ENCODE measurements at regions not wholly inside any gene's neighbourhood (a gene's known extent, or its start where the extent isn't known, plus 50 kb on each side); places are given as distances from the start of the nearest gene placed in this dataset.
A peak's percentile ranks its signal among the peaks of the same experiment; 100 is the strongest.
"Not testable (repeated sequence)": the region's sequence is repeated elsewhere in the genome, so short reads cannot be mapped to it uniquely, and the experiment has no call there.

DNA sequence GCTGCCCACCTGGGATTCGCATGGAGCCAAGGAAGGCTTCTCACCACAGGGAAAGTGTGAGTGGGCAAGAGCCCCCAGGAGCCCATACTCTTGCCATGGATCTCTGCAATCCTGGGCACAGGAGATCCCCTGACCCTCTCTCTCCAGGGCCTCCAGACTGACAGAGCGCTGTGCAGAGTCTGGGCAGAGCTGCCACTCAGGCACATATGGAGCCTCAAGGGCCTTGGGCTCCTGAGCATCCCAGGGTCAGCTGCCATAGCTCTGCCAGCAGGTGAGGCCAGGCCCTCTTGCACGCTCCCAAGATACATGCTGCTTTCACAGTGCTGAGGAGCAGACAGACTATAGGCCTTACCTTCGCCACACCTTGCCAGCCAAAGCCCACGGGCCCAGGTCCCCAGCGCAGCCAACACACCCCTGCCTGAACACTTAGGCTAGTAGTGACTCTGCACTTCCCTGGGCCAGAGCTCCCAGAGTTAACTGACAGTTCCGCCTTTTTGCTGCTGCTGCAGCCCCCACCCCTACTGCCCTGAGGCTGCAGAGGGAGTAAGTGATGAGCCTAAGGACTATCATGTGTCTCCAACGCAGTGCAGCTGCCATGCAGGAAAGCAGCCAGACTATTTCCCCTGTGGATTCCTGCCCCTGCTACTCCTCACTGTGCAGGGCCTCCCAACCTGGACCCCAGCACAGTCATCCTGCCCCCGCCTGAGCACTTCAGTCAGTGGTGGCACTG is 323.2 kb downstream of the SPATA31A1 start:
- H3K27ac ChIP-seq (ENCODE audit: low read depth, low read length); H3K27me3 ChIP-seq (ENCODE audit: control insufficient read depth, insufficient read depth, low read length); H3K4me1 ChIP-seq (ENCODE audit: control insufficient read depth, insufficient read depth, low read length); H3K9ac ChIP-seq (ENCODE audit: low read depth, low read length); H3K36me3 ChIP-seq (ENCODE audit: control insufficient read depth, insufficient read depth, low read length); H3K4me3 ChIP-seq (ENCODE audit: low read depth, low read length); H3K9me3 ChIP-seq (ENCODE audit: control insufficient read depth, insufficient read depth, low read length): not testable (repeated sequence)

DNA sequence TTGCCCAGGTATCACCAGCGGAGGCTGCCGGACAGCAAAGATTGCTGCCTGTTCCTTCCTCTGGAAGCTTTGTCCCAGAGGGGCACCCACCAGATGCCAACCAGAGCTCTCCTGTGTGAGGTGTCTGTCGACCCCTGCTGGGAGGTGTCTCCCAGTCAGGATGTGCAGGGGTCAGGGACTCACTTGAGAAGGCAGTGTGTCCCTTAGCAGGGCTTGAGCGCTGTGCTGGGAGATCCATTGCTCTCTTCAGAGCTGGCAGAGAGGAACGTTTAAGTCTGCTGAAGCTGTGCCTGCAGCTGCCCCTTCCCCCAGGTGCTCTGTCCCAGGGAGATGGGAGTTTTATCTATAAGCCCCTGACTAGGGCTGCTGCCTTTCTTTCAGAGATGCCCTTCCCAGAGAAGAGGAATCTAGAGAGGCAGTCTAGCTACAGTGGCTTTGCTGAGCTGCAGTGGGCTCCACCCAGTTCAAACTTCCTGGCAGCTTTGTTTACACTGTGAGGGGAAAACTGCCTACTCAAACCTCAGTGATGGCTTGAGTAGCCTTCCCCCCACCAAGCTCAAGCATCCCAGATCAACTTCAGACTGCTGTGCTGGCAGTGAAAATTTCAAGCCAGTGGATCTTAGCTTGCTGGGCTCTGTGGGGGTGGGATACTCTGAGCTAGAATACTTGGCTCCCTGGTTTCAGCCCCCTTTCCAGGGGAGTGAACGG is 325.4 kb downstream of the SPATA31A1 start:
- H3K27ac ChIP-seq (ENCODE audit: low read depth, low read length); H3K36me3 ChIP-seq (ENCODE audit: control insufficient read depth, insufficient read depth, low read length); H3K4me1 ChIP-seq (ENCODE audit: control insufficient read depth, insufficient read depth, low read length); H3K9ac ChIP-seq (ENCODE audit: low read depth, low read length); H3K4me3 ChIP-seq (ENCODE audit: low read depth, low read length); H3K27me3 ChIP-seq (ENCODE audit: control insufficient read depth, insufficient read depth, low read length); H3K9me3 ChIP-seq (ENCODE audit: control insufficient read depth, insufficient read depth, low read length): not testable (repeated sequence)

DNA sequence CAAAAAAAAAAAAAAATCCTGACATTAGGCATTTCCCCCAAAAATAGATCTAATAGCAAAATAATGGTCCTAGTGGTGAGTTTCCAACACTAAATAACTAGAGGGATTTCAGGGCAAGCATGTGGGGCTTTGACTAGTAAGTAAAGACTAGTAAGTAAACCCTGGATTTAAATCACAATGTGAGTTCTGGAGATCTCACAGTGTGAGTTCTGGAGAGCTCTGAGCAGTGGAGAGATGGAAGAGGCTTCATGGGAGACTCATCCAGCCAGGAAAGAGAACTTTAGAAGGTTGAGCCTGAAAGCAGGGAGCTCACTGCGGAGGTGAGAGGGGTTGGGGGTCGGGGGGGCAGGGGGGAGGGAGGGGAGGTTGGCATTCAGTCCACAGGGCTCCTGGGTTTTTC is 373.4 kb downstream of the SPATA31A1 start:
- H3K9me3 ChIP-seq (ENCODE audit: control insufficient read depth, insufficient read depth, low read length); H3K9ac ChIP-seq (ENCODE audit: low read depth, low read length); H3K4me1 ChIP-seq (ENCODE audit: control insufficient read depth, insufficient read depth, low read length); H3K36me3 ChIP-seq (ENCODE audit: control insufficient read depth, insufficient read depth, low read length); H3K27ac ChIP-seq (ENCODE audit: low read depth, low read length); H3K4me3 ChIP-seq (ENCODE audit: low read depth, low read length); H3K27me3 ChIP-seq (ENCODE audit: control insufficient read depth, insufficient read depth, low read length): not testable (repeated sequence)

DNA sequence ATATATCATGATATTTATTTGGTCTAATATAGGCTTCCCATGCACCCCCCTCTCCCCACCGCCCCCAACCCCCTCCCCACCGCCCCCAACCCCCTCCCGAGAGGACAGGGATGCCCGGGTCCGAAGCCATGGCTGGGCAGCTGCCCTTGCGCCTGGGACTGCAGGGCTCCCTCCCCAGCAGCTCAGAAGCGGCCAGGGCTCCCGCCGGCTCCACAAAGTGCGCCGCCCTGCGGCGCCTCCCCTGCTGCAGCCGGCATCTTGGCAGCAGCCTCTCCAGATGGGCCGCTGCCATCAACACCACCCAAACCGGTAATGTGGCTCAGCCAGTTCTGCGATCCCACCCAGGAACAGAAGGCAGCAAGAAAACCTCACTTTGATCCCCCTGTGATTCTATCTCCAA is 389.4 kb downstream of the SPATA31A1 start:
- not testable (repeated sequence) for H3K27ac ChIP-seq (ENCODE audit: low read depth, low read length); H3K36me3 ChIP-seq (ENCODE audit: control insufficient read depth, insufficient read depth, low read length); H3K27me3 ChIP-seq (ENCODE audit: control insufficient read depth, insufficient read depth, low read length); H3K4me1 ChIP-seq (ENCODE audit: control insufficient read depth, insufficient read depth, low read length); H3K4me3 ChIP-seq (ENCODE audit: low read depth, low read length); H3K9me3 ChIP-seq (ENCODE audit: control insufficient read depth, insufficient read depth, low read length); H3K9ac ChIP-seq (ENCODE audit: low read depth, low read length)

DNA sequence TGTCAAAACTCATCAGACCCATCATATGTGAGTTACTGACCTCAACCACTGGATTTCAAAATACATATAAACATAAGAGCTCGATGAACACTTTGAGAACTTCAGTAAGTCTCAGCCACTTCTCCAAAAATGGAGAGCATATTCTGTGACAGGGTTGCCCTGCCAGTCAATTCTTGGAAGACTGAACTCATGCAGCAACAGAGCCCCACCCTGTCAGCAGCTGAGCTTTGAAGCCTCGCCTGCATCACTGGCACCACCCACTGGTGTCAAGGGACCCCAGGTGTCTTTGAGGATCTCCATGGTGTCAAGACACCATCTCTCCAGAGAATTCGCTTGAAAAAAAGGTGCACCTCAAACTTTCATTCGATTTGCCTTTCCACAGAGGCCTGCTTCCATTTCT is 420.1 kb downstream of the SPATA31A1 start:
- H3K27me3 ChIP-seq (ENCODE audit: control insufficient read depth, insufficient read depth, low read length); H3K4me3 ChIP-seq (ENCODE audit: low read depth, low read length); H3K9ac ChIP-seq (ENCODE audit: low read depth, low read length); H3K36me3 ChIP-seq (ENCODE audit: control insufficient read depth, insufficient read depth, low read length); H3K9me3 ChIP-seq (ENCODE audit: control insufficient read depth, insufficient read depth, low read length); H3K27ac ChIP-seq (ENCODE audit: low read depth, low read length); H3K4me1 ChIP-seq (ENCODE audit: control insufficient read depth, insufficient read depth, low read length): not testable (repeated sequence)

DNA sequence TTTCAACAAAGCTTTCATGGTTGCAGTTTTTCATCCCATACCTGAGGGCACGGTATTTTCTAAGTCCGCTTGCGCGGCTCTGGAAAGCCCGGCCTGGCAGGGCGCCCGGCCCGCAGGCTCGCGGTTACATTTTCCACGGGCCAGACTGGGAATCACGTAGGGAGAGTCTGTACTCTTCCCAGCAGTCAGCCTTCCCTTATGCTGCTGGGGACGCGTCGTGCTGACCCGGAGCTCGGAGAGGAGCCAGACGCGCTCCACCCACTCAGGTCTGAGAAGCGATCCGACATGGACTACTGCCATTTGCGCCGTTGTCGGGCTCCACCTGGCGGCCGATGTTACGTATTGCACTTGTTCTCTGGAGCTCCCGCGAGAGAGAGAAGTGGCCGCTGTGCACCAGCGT is 435.9 kb downstream of the SPATA31A1 start:
- not testable (repeated sequence) for H3K36me3 ChIP-seq (ENCODE audit: control insufficient read depth, insufficient read depth, low read length); H3K27ac ChIP-seq (ENCODE audit: low read depth, low read length); H3K27me3 ChIP-seq (ENCODE audit: control insufficient read depth, insufficient read depth, low read length); H3K4me1 ChIP-seq (ENCODE audit: control insufficient read depth, insufficient read depth, low read length); H3K9me3 ChIP-seq (ENCODE audit: control insufficient read depth, insufficient read depth, low read length); H3K9ac ChIP-seq (ENCODE audit: low read depth, low read length)
- H3K4me3 ChIP-seq (ENCODE audit: low read depth, low read length) = peak overlapping the region; percentile 54

DNA sequence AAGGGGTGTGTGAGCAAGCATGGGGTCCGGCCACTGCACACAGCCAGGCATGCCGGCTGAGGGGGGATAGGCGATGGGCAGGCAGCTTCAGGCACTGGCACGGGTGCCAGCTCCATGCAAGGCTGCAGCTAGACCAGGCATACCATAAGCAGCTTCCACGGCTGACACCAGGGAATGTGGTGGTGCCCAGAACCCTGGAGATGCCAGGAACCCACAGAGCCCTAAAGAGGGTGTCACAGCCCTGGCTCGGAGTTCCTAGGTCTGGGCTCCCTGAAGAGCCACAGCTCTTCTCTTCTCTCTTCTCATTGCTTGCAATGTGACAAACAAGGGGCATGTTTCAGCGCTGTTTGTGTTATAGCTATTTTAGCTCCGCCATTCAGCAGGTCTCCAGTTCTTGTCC is 442.5 kb downstream of the SPATA31A1 start:
- H3K27me3 ChIP-seq (ENCODE audit: control insufficient read depth, insufficient read depth, low read length); H3K9me3 ChIP-seq (ENCODE audit: control insufficient read depth, insufficient read depth, low read length); H3K4me1 ChIP-seq (ENCODE audit: control insufficient read depth, insufficient read depth, low read length); H3K9ac ChIP-seq (ENCODE audit: low read depth, low read length); H3K36me3 ChIP-seq (ENCODE audit: control insufficient read depth, insufficient read depth, low read length); H3K27ac ChIP-seq (ENCODE audit: low read depth, low read length); H3K4me3 ChIP-seq (ENCODE audit: low read depth, low read length): not testable (repeated sequence)

DNA sequence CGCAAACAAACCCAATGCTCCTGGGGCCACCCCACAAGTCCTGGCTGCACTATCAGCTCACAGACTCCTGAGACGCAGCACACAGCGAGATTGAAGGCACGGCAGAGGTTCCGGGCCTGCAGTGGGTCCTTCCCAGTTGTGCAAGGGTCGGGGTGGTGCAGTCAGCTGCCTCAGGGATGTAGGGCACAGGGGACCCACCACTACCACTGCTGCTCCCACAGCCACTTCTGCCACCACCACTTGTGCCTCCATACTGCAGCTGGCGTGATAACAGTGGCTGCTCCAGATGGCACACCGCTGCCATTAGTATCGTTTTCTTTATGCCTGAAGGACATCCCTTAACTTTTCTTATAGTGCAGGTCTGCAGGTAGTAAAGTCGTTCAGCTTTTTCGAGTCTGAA is 443.8 kb downstream of the SPATA31A1 start:
- H3K9me3 ChIP-seq (ENCODE audit: control insufficient read depth, insufficient read depth, low read length); H3K36me3 ChIP-seq (ENCODE audit: control insufficient read depth, insufficient read depth, low read length); H3K27ac ChIP-seq (ENCODE audit: low read depth, low read length); H3K4me1 ChIP-seq (ENCODE audit: control insufficient read depth, insufficient read depth, low read length); H3K9ac ChIP-seq (ENCODE audit: low read depth, low read length); H3K4me3 ChIP-seq (ENCODE audit: low read depth, low read length); H3K27me3 ChIP-seq (ENCODE audit: control insufficient read depth, insufficient read depth, low read length): not testable (repeated sequence)

DNA sequence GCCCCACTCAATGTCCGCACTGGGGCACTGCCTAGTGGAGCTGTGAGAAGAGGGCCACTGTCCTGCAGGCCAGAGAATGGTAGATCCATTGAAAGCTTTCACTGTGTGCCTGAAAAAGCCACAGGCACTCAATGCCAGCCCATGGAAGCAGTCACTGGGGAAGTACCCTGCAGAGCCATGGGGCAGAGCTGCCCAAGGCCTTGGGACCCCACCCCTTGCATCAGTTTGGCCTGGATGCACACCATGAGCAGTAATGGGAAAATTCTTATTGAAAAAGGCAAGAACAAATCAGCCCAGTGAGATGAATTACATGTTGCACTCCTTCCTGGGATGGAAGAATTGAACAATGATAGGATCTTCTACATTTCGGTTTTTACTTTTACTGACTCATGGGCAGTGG is 447.1 kb downstream of the SPATA31A1 start:
- H3K4me1 ChIP-seq (ENCODE audit: control insufficient read depth, insufficient read depth, low read length); H3K36me3 ChIP-seq (ENCODE audit: control insufficient read depth, insufficient read depth, low read length); H3K9me3 ChIP-seq (ENCODE audit: control insufficient read depth, insufficient read depth, low read length); H3K9ac ChIP-seq (ENCODE audit: low read depth, low read length); H3K27ac ChIP-seq (ENCODE audit: low read depth, low read length); H3K4me3 ChIP-seq (ENCODE audit: low read depth, low read length); H3K27me3 ChIP-seq (ENCODE audit: control insufficient read depth, insufficient read depth, low read length): not testable (repeated sequence)

DNA sequence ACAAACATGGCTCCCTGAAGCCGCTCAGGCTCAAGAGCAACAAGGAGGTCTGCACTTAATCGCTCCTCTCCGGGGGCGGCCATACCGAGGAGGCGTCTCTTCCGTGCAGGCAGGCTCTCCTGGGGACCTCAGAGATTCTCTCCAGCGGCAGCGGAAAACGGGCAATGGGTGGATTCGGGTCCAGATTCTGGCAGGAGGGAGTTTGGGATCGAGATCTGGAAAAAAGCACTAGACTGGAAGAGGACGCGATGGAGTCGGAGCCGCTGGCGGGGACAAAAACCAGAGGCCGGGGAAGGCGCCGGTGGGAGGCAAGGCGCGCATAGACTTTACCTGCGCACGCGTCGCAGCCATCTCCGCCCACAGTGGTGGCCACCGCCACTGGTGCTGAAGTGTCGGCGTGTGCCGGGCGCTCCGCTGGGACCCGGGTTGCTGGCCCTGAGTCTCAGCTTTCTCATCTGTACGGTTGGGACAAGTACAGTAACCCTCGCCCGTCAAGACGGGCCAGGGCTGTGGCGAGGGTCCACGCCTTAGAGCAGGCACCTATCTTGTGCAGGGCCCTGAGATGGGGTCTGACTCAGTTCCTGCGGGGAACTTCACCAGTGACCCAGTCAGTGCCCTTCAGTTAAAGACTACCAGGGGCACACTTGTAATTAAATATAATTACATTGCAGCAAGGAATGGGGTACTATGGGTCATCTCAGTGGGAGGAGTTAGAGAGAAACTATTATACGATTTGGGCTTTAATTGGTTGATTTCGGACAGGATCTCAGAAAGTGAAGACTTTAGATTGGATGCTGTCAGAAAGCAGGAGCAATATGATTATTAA is 454.1 kb downstream of the SPATA31A1 start:
- H3K4me3 ChIP-seq (ENCODE audit: low read depth, low read length) = peak overlapping the region; percentile 70
- not testable (repeated sequence) for H3K9me3 ChIP-seq (ENCODE audit: control insufficient read depth, insufficient read depth, low read length); H3K36me3 ChIP-seq (ENCODE audit: control insufficient read depth, insufficient read depth, low read length); H3K27me3 ChIP-seq (ENCODE audit: control insufficient read depth, insufficient read depth, low read length); H3K4me1 ChIP-seq (ENCODE audit: control insufficient read depth, insufficient read depth, low read length)
- H3K27ac ChIP-seq (ENCODE audit: low read depth, low read length) = peak overlapping the region; percentile 61
- H3K9ac ChIP-seq (ENCODE audit: low read depth, low read length) = peak overlapping the region; percentile 77

DNA sequence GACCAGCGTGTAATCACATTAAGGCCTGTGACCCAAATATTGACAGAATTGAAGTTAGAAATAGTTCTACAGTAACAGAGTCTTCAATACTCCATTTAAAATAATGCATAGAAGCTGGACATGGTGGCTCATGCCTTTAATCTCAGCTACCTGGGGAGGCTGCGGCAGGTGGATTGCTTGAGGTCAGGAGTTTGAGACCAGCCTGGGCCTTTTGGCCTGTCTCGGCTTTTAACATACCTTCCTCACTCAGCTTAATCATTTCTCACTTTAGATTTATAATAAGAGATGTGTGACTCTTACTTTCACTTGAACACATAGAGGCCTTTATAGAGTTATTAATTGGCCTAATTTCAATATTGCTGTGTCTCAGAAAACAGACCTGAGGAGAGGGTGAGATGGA is 454.9 kb downstream of the SPATA31A1 start:
- not testable (repeated sequence) for H3K36me3 ChIP-seq (ENCODE audit: control insufficient read depth, insufficient read depth, low read length); H3K9me3 ChIP-seq (ENCODE audit: control insufficient read depth, insufficient read depth, low read length); H3K27me3 ChIP-seq (ENCODE audit: control insufficient read depth, insufficient read depth, low read length); H3K9ac ChIP-seq (ENCODE audit: low read depth, low read length); H3K4me3 ChIP-seq (ENCODE audit: low read depth, low read length); H3K27ac ChIP-seq (ENCODE audit: low read depth, low read length); H3K4me1 ChIP-seq (ENCODE audit: control insufficient read depth, insufficient read depth, low read length)

Measured in HUES48 (cell line).